ENCODE measurements at regions not wholly inside any gene's neighbourhood (a gene's known extent, or its start where the extent isn't known, plus 50 kb on each side); places are given as distances from the start of the nearest gene placed in this dataset.

- ATAC-seq = no peak
Measured at GRCh38 chr20:6200092-6200491, 77.3 kb upstream of the FERMT1 start.

GRCh38 chr20:6185268-6185667, 62.4 kb upstream of the FERMT1 start:
- H3K27me3 ChIP-seq (ENCODE audit: control insufficient read depth, insufficient read depth, low read length) = no peaks in the 10 kb centered on the region
- TF ChIP-seq TCF7L2 (IDR thresholded peaks at IDR 0.05; ENCODE audit: low read depth, low read length) (no peak), REST (IDR thresholded peaks at IDR 0.05; ENCODE audit: insufficient read depth in 1 of 2, low read depth in 2 of 2, low read length in 1 of 2) (no peak), CTCF (IDR thresholded peaks at IDR 0.05) (peak; percentile 34)
- H3K4me1 ChIP-seq (ENCODE audit: control insufficient read depth, insufficient read depth, low read length) = no peaks in the 10 kb centered on the region
- ChIA-PET POLR2A (interaction anchor here (0.6 kb wide), 1 partner anchor 149 kb away, joined by 3 read pairs; no protein-coding TSS in a partner anchor), CTCF (no interaction called here)
- H3K36me3 ChIP-seq (ENCODE audit: control insufficient read depth, insufficient read depth, low read length) = no peaks in the 10 kb centered on the region
- DNase-seq (ENCODE audit: low read depth, low spot score) = no peak
- intact Hi-C loops (cut with micrococcal nuclease; ENCODE audit: unreplicated experiment) (no loop called here), in situ Hi-C loops (cut with HindIII; ENCODE audit: low pct_unique_long_range_greater_than_20kb, low sequenced_read_pairs) (no loop called here)
- no TSS peak for BruUV-seq (replicated peaks)
- ATAC-seq = no peak
- no peaks in the 10 kb centered on the region for H3K9me3 ChIP-seq (ENCODE audit: control insufficient read depth, insufficient read depth, low read depth, low read length)
- H3K4me3 ChIP-seq (ENCODE audit: low read depth in 2 of 2, low read length in 2 of 2) = no peak overlapping the region
- H3K27ac ChIP-seq (ENCODE audit: low read length) = no peak overlapping the region

More at GRCh38 chr20:6200092-6200491, 77.3 kb upstream of the FERMT1 start:
- intact Hi-C loops (cut with micrococcal nuclease; ENCODE audit: unreplicated experiment) = no loop called here
- no TSS peak for BruUV-seq (replicated peaks)
- no peak for DNase-seq (ENCODE audit: low read depth, low spot score)
- Histone ChIP-seq H3K9me3 (ENCODE audit: control insufficient read depth, insufficient read depth, low read depth, low read length) (no peaks in the 10 kb centered on the region), H3K4me1 (ENCODE audit: control insufficient read depth, insufficient read depth, low read length) (no peaks in the 10 kb centered on the region), H3K4me3 (ENCODE audit: low read depth in 2 of 2, low read length in 2 of 2) (no peak overlapping the region), H3K27me3 (ENCODE audit: control insufficient read depth, insufficient read depth, low read length) (no peaks in the 10 kb centered on the region), H3K36me3 (ENCODE audit: control insufficient read depth, insufficient read depth, low read length) (no peaks in the 10 kb centered on the region), H3K27ac (ENCODE audit: low read length) (no peak overlapping the region)
- POLR2A ChIA-PET = no interaction called here
- TF ChIP-seq CTCF (IDR thresholded peaks at IDR 0.05) (no peak), SIN3A (IDR thresholded peaks at IDR 0.05; ENCODE audit: borderline replicate concordance, insufficient read depth, low read depth, low read length) (no peak), POLR2AphosphoS5 (IDR thresholded peaks at IDR 0.05; ENCODE audit: low read depth, low read length) (no peak), TCF7L2 (IDR thresholded peaks at IDR 0.05; ENCODE audit: low read depth, low read length) (no peak), REST (IDR thresholded peaks at IDR 0.05; ENCODE audit: insufficient read depth in 1 of 2, low read depth in 2 of 2, low read length in 1 of 2) (no peak)
- CTCF ChIA-PET = no interaction called here
- in situ Hi-C loops (cut with HindIII; ENCODE audit: low pct_unique_long_range_greater_than_20kb, low sequenced_read_pairs) = no loop called here
